ENCODE measurements at regions not wholly inside any gene's neighbourhood (a gene's known extent, or its start where the extent isn't known, plus 50 kb on each side); places are given as distances from the start of the nearest gene placed in this dataset.

- WGBS (ENCODE audit: insufficient coverage, insufficient replicate concordance, low lambda C conversion rate, missing lambda C conversion rate) = 2% methylated on average over 3 of the region's 3 CpGs
- RAD21 ChIA-PET (ENCODE audit: unreplicated experiment) = interaction anchor here (0.6 kb wide), 1 partner anchor 1591 kb away, joined by 3 read pairs; no protein-coding TSS in a partner anchor
- no peaks in the 10 kb centered on the region for H4K20me1 ChIP-seq (ENCODE audit: control insufficient read depth, insufficient read depth)
- no peak for FAIRE-seq
- SMC1A ChIA-PET (ENCODE audit: uncharacterized antibody, unreplicated experiment) = no interaction called here
- BruUV-seq (replicated peaks) = no TSS peak
- no peak overlapping the region for H3K4me3 ChIP-seq
- no peak for DNase-seq (ENCODE audit: low read depth, low spot score)
- no peaks in the 10 kb centered on the region for H3K79me2 ChIP-seq (ENCODE audit: control insufficient read depth, insufficient read depth, low read length)
- CTCF ChIA-PET = no interaction called here
- no peaks in the 10 kb centered on the region for H3K27me3 ChIP-seq (replicated peaks in 1 of 2; ENCODE audit: control insufficient read depth in 2 of 2, insufficient read depth in 2 of 2, low read length in 1 of 2)
- H3K27ac ChIP-seq (ENCODE audit: control insufficient read depth, insufficient read depth) = no peak overlapping the region
- no peaks in the 10 kb centered on the region for H3K4me1 ChIP-seq (ENCODE audit: control insufficient read depth, insufficient read depth, low read length)
- no peak overlapping the region for H3K4me2 ChIP-seq (ENCODE audit: control insufficient read depth, insufficient read depth)
- POLR2A ChIA-PET = no interaction called here
- no peaks in the 10 kb centered on the region for H3K36me3 ChIP-seq (ENCODE audit: control insufficient read depth in 2 of 2, insufficient read depth in 2 of 2, low read length in 1 of 2)
- H3K9me3 ChIP-seq (replicated peaks; ENCODE audit: control insufficient read depth, insufficient read depth, low read length) = no peaks in the 10 kb centered on the region
- H3K9ac ChIP-seq (ENCODE audit: control insufficient read depth, insufficient read depth, low read length) = no peak overlapping the region
- peak; percentile 42; the same call in 2 of the 3 replicates for ATAC-seq
- no peak overlapping the region for H2AFZ ChIP-seq (ENCODE audit: control insufficient read depth, low read depth, low read length)
- in situ Hi-C loops (cut with MboI) = no loop called here
- intact Hi-C loops (cut with micrococcal nuclease; ENCODE audit: unreplicated experiment) = no loop called here
- TF ChIP-seq NRF1 (conservative IDR thresholded peaks at IDR 0.05; ENCODE audit: low read depth, low read length) = no peak
- TF ChIP-seq SIN3A (IDR thresholded peaks at IDR 0.05; ENCODE audit: low read depth, low read length) = no peak
- no peak for TF ChIP-seq SP1 (IDR thresholded peaks at IDR 0.05; ENCODE audit: low read depth, low read length)
- no peak for TF ChIP-seq IKZF1 (conservative IDR thresholded peaks at IDR 0.05)
- TF ChIP-seq BRCA1 (IDR thresholded peaks at IDR 0.05; ENCODE audit: low read depth, low read length) = no peak
- no peak for TF ChIP-seq PKNOX1 (IDR thresholded peaks at IDR 0.05)
- no peak for TF ChIP-seq ELK1 (IDR thresholded peaks at IDR 0.05; ENCODE audit: low read depth, low read length)
- no peak for TF ChIP-seq RCOR1 (conservative IDR thresholded peaks at IDR 0.05; ENCODE audit: low read depth, low read length)
- TF ChIP-seq CTCF (IDR thresholded peaks at IDR 0.05 in 2 of 3, conservative IDR thresholded peaks at IDR 0.05 in 1 of 3; ENCODE audit: control insufficient read depth in 2 of 3, extremely low read depth in 1 of 3, insufficient read depth in 1 of 3, low read depth in 3 of 3, low read length in 3 of 3) = no peak
- no peak for TF ChIP-seq IRF4 (IDR thresholded peaks at IDR 0.05; ENCODE audit: low read depth, low read length)
- no peak for TF ChIP-seq SREBF2 (IDR thresholded peaks at IDR 0.05; ENCODE audit: low read length)
- no peak for TF ChIP-seq TARDBP (IDR thresholded peaks at IDR 0.05; ENCODE audit: borderline replicate concordance)
- TF ChIP-seq NBN (IDR thresholded peaks at IDR 0.05) = no peak
- TF ChIP-seq HDAC6 (IDR thresholded peaks at IDR 0.05; ENCODE audit: unreplicated experiment) = no peak
- no peak for TF ChIP-seq SKIL (IDR thresholded peaks at IDR 0.05; ENCODE audit: low read depth, poor library complexity, severe bottlenecking)
Observed at GRCh38 chr9:31146485-31147166, 1237.8 kb upstream of the ACO1 start.
